Fibroblast of peridontal ligament (primary cell): ENCODE measurements at regions not wholly inside any gene's neighbourhood (a gene's known extent, or its start where the extent isn't known, plus 50 kb on each side); places are given as distances from the start of the nearest gene placed in this dataset.
A peak's percentile ranks its signal among the peaks of the same experiment; 100 is the strongest.

ENCODE experiments used
- DNase-seq: peaks from one replicate; pipeline ENCODE4 v3.0.0-alpha.2; 2010; ENCODE audit errors: extremely low read depth

- no peak for DNase-seq
Measured at GRCh38 chr4:136755531-136755916, 776.8 kb downstream of the PCDH18 start.

DNA sequence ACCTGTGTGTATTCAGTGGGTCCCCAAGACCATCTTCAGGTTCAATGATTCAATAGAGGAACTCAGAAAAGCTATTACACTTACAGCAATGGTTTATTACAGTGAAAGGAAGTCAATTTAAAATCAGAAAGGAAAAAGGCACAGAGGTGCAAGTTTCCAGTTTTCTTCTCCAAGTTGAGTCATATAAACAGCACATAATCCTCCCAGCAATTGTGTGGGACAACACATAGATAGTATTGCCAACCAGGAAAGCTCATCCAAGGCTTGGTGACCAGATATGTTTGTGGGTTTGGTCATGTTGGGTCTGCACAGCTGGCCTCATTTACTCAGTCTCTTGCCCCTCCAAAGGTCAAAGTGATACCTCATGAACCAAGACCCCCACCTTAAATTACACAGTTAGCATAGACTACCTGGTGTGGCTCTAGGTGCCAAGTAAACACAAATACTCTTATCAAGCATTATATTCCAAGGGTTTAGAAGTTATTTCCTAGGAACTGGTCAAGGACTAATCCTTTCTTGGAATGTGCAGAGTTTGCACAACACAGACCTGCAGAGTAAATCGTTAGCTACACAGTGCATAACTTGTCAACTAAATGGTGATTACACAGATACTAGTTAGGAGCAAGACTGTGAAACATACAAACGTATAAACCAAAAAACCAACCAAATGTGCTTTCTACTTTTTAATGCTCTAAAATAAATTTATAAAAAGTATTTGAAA is 777.3 kb downstream of the PCDH18 start:
- no peak for DNase-seq

- no peak for DNase-seq
Measured at GRCh38 chr4:136751556-136751955, 780.7 kb downstream of the PCDH18 start.

DNA sequence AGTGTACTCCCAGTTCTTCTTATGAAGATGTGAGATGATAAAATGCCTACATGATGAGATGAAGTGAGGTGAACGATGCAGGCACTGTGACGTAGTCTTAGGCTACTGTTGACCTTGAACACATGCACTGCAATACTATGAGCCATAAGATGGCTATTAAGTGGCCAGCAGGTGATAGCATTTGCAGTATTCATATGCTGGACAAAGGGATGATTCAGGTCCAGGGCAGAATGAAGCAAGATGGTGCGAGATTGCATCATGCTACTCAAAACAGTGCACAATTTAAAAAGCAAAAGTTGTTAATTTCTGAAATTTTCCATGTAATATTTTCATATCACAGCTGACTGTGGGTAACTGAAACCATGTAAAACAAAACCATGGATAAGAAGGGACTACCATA is 781.4 kb downstream of the PCDH18 start:
- DNase-seq: no peak

DNA sequence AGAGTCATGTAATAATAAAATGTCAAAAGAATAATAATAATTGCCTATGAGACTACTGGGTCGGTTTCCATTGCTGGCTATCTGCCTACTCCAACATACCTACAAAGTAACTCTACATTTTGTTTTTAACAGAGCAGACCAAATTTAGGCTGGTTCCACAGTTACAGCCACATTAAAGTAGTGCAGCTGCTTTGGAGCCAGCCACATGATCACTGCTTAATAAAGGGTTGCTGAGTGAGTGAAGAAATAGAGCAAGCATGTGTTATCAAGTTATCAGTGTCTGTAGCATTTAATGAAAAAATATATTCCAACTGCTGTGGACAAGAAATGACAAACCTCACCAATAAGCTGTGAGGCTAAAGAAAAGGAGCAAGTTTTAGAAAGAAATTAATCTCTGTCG is 782.3 kb downstream of the PCDH18 start:
- no peak for DNase-seq

DNA sequence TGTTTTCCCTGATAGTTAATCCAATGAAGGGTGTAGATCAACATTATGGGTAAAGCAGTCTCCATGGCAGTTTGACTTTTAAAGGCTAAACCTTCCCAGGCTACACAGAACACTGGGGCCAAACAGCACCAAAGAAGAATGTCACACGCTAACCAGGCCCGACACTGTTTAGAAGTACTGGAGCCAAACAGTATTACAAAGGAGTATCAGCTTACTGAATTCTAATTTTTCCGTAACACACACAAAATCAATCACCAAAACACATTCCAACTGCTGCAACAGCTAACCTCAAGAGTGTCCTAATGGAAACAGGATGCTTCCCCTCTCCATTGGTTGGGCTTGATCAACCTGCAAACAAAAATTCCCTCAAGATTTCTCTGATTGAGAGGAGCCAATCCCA is 783.5 kb downstream of the PCDH18 start:
- DNase-seq: peak; percentile 76

DNA sequence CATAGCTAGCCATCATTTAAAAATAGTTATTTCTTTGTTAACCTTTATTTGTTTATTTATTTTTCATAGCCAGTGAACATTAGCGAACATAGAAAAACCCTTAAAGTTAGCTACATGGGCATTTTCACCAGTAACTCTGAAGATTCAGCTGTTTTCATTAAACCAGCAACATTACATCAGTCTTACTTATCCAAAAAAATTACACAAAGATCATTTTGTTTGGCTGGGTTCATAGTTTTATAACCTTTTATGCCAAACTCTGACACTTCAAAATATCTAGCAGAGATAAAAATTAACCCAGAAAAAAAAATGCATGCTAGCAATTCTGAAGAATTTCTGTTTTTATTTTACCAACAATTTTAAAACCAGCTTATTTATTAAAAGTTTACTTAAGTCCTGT is 784.1 kb downstream of the PCDH18 start:
- peak; percentile 29 for DNase-seq

- no peak for DNase-seq
Measured at GRCh38 chr4:136743238-136743637, 789.1 kb downstream of the PCDH18 start.

GRCh38 chr4:136742333-136742732 is 790.0 kb downstream of the PCDH18 start:
- DNase-seq: peak; percentile 73

DNA sequence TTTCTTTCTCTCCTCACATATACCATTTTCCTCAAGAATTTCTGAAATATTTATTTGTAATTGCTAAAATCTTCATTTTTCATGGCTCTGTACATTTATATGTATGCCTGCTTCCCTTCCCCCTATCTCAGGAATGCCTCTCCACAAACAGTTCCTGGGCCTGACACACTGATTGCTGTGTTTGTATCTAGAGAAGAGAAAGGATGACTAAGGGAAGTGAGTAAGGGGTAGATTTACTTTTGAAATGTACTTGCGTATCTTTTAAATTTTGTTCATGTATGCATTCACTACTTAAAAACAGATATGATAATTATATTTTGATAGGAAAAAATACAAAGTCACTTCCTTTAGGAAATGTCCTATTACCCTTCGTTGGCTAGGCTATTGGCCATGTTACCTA is 790.8 kb downstream of the PCDH18 start:
- peak; percentile 66 for DNase-seq

- DNase-seq: no peak
Measured at GRCh38 chr4:136740326-136740725, 792.0 kb downstream of the PCDH18 start.

DNA sequence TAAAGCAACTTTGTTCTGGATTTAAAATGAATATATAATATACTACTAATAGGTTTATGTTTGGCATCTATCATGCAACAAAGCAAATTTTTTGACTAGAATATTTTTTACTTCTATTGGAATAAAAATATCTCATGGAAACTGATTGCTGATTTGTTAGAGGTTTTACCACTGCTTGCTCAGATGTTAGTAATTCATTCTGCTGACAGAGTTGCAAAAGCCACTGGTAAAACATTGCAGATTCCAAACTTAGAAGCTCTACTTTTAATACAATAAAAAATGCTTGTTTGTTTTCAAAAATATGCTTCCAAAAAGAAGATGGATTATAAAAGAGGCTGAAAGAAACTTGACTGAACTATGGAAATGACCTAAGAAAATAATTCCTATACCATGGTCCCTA is 795.2 kb downstream of the PCDH18 start:
- DNase-seq: peak; percentile 74

GRCh38 chr4:136731025-136731424 is 801.3 kb downstream of the PCDH18 start:
- peak; percentile 50 for DNase-seq

- peak; percentile 75 for DNase-seq
Measured at GRCh38 chr4:136725286-136726081, 806.8 kb downstream of the PCDH18 start.

DNA sequence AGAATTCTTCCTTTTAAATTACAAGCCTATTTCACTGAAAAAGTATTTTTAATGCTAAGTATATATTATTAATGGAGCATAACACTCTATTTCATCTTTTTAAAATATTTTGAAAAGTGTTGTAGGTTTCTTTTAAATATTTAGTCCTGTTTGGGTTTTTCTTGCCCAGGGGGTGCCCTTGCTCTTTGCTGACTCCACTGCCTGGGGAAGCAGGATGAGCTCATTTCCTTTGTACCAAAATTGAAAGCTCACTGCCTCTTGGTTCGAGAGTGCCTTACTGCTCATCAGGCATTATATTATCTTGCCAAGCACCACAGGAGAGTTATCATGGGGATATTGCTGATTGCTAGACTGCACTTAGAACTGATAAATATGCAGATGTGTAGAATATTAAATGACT is 819.2 kb downstream of the PCDH18 start:
- peak; percentile 78 for DNase-seq

DNA sequence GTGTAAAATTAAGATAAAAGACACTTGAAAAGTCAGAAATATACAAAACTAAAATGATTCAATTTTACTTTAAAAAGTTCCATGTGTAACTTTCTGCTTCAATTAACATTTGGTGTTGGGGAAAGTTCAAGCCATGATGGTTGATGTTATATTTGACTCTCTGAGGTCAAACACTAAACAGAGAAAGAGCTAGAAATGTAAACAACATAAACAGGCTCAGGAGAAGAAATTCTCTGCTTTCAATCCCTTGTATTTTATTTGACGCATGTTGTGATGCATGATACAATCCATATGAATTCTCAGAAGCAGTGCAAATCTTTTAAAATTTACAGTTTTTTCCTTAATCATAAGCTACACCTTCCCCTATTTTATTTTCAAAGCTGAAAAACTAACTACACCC is 822.4 kb downstream of the PCDH18 start:
- peak; percentile 76 for DNase-seq

DNA sequence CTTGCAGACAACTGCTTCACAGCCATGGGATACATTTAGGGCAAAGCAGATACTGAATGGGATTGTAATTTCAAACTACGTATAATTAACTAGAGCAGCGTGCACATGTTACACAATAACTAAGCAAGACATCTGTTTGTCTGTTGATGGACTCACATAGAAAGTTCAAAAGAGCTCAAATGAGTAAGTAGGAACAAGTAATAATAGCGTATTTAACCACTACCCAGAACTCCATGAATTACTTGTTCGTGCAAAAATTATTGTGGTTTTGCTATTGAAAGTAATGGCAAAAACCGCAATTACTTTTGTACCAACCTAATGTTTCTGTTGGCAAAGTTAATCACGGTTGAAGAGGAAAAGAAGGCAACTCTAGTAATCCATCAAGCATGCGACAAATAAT is 825.4 kb downstream of the PCDH18 start:
- peak; percentile 94 for DNase-seq

DNA sequence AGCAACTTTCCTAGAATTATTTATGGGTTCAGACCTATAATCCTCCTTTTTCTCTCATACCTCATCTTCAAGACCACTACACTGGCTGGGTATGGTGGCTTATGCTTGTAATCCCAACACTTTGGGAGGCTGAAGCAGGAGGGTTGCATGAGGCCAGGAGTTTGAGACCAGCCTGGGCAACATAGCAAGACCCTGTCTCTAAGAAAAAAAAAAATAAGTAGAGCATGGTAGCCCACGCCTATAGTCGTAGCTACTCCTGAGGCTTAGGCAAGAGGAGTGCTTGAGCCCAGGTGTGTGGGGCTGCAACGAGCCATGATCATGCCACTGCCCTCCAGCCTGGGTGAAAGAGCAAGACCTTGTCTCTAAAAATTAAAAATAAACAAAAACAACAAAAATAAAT is 832.4 kb downstream of the PCDH18 start:
- DNase-seq: no peak

GRCh38 chr4:136691607-136692006 is 840.7 kb downstream of the PCDH18 start:
- DNase-seq: no peak

DNA sequence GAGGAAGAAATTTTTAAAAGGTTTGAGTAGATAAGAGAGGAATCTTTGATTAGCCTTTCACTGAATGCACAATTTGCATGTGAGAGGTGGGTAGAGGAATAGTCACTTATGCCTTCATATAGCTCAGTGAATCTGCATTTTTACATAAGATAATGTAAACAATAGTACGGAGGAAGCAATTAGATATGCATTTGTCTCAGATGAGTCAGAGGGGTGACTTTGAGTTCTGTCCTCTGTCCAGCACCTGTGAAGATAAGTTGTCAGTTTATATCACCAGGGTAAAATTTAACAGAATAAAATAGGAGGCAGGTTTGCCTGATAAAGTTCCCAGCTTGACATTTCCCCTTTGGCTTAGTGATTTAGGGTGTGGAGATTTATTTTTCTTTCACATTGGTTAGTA is 841.9 kb downstream of the PCDH18 start:
- DNase-seq: no peak

DNA sequence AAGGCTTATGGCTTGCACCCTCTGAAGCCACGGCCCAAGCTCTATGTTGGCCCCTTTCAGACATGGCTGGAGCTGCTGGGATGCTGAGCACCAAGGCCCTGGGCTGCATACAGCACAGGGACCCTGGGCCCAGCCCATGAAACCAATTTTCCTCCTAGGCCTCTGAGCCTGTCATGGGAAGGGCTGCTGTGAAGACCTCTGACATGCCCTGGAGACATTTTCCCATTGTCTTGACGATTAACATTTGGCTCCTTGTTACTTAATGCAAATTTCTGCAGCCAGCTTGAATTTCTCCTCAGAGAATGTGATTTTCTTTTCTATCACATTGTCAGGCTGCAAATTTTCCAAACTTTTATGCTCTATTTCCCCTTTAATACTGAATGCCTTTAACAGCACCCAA is 844.7 kb downstream of the PCDH18 start:
- no peak for DNase-seq

GRCh38 chr4:136687118-136687517 is 845.2 kb downstream of the PCDH18 start:
- no peak for DNase-seq

- peak; percentile 56 for DNase-seq
Measured at GRCh38 chr4:136680761-136681160, 851.5 kb downstream of the PCDH18 start.
